SKM-1 (cell line): ENCODE measurements at regions not wholly inside any gene's neighbourhood (a gene's known extent, or its start where the extent isn't known, plus 50 kb on each side); places are given as distances from the start of the nearest gene placed in this dataset.

Source experiments
- DNase-seq: peaks from one replicate; lab custom pipeline; 2025; ENCODE audit not compliant: unreplicated experiment; lab: John Stamatoyannopoulos, UW

DNA sequence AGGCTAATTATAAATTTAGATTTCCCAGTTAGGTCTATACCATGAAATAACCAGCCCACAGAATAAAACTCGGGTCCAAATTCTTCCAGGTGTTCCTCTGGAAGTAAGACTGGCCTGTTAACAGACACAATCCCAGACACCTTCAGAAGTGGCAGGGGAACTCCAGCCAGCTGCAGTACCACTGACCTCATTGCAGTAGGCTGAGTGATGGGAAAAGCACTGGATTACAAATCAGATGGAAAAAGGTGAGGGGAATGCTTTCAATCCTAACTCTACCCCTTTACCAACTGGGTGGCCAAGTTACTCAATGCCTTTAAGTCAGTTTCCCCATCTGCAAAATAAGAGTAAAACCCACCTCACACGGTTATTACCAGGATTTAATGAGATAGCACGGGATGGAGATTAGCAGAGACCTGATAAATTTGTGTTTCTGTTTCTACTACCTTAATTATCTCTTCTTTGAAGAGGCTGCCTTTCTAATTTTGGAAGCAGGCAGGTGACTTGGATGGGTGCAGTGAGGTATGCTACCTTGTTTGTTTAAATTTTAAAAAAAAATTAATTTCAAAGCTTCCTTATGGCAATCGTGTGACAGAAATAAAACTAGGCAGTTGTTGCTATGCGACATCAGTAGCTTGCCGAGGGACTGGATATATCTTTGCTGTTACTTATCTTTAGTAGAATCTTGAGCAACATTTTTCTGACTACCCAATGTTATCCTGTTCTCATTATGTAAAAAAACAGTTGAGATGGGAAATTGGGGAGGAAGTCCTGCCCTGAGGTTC lies 167.3 kb upstream of the GRIN2B start:
- DNase-seq, result no peak

DNA sequence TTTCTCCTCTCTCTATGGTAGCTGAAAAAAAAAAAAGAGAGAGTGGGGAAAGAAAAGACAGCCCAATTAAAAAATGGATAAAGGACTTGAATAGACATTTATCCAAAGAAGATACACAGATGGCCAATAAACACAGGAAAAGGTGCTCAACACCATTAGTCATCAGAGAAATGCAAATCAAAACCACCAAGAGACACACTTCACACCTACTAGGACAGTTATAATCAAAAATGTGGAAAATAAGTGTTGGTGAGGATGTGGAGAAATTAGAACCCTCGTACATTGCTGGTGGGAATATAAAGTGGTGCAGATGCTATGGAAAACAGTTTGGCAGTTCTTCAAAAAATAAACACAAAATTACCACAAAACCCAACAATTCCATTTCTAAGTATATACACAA lies 172.4 kb upstream of the GRIN2B start:
- DNase-seq, result no peak

DNA sequence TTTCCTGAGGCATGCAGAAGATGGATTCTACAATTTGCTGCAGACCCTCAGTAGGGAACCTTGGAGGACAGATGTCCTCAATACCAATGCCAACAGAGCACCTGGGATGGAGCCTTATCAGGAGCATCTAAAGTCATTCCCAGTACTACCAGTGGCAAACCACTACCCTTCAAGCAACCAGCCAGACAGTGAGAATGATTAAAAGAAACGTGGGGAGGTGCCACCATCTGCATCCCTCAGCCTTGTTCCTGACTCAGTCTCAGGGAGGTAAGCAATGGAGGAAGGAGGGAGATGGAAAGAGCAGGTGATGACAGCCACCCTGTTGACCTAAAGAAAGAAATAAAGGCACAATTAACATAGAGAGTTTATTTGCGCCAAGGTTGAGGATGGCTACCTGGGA lies 175.2 kb upstream of the GRIN2B start:
- DNase-seq, result no peak

DNA sequence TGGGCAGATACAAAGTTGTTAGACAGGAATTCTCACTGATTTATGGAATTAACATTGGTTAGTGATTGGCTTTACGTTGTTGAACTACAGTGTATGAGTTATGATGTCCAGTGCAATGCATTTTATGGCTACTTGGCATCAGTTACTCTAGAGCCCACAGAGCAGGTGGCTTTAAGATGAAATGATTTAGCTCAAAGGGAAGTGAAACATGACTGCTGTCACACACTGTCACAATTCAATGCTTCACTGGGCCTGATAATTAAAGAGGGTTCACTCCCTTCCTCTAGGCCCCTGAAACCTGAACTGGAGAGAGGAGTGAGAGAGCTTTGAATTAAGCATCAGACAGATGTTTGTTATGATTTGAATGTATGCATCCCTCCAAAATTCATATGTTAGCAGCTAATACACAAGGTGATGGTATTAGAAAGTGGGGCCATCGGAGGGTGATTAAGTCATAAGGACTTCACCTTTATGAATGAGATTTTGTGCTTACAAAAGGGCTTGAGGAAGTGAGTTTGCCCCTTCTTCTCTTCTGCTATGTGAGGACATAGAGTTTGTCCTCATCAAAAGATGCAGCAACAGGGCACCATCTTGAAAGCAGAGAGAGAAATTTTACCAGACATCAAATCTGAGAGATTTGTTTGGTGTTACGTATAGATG lies 175.8 kb upstream of the GRIN2B start:
- no peak for DNase-seq

DNA sequence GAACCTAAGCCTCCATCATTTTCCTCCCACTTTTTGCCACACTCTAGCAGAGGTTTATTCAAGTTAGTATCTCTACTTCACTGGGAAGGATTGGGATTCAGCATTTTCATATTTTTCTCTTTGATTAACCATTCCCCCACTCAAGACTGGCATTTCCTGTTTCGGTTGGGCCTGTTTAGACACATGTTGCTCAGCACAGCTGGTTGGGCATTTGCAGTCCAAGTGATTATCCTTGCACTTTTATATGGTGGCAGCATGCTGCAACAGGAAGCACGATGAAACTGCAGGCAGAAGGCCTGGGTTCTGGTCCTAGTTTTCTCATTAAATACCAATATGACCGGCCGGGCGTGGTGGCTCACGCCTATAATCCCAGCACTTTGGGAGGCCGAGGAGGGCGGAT lies 182.9 kb upstream of the GRIN2B start:
- no peak for DNase-seq

DNA sequence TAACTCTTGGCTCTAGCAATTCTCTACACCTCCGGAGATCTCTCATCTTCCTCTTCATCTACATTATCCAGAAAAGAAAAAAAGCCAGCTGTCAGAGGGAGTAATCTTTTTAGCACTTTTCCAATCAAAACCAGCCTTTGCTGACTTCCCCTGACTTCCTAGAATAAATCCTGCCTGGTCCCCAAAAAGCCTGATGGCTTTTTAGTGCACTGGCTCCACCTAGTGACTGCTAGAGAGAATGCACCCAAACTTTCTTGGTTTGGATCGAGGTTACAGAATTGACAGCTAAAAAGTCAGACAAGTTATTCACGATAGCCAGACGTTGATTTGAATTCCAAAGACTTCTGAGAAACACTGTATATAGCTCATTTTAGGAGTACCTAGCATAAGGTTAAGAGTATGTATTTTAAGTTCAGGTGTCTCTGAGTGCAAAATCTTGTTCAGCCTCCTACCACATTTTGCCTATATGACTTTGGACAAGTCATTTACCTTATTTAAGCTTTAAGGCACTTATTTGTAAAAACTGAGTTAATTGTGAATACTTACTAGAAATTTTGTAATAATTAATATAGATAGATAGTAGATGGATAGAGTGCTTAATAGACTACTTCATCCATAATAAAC lies 185.7 kb upstream of the GRIN2B start:
- DNase-seq, result no peak

DNA sequence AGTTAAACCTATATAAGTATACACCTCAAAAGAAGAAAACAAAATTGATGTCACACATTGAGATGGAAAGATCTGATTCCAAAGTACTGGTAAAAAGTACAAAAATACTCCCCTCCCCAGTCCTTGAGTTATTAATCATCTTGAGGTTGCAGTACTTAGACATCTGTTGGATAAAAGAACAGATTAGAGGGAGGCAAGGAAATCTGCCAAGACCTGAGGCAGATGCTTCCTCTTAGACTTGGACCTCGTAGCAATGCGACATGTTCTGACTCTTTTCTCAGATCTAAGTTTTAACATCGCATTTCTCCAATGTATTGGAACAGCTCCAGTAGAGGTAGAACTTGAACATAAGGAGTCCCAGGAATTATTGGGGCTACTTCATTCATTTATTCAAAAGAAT lies 187.9 kb upstream of the GRIN2B start:
- DNase-seq, result no peak

DNA sequence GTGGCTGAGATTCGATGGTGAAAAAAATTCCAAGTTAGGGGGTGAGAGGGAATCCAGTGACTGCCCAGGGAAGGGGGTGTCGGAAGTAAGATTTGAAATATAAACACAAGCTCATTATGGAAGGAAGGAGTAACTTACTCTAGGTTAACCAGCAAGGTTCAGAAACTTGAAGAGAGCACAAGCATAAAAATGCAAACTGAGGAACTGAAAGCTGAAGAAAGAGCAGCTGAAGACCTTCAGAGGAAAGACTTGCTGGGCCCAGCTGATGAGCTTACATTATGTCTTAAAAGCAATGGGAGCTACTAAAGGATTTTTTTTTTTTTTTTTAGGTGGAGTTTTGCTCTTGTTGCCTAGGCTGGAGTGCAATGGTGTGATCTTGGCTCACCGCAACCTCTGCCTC lies 189.7 kb upstream of the GRIN2B start:
- DNase-seq, result no peak

DNA sequence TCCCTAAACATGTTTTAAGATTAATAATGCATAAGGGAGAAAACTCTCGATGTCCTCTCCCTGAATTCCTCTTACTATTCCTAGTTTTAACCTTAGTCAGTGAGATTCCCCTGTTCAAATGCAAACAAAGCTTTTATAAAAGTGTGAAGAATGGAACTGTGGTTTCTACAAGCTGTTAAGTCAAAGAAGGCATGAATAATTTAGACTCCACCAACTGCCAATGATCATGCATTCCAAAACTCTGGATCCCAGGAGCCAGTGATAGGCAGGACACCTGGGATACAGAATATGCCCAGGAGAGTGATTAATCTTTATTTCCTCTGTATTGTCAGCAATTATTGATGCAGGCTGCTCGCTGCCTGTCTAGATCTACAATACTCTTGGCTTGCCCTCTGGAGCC lies 190.3 kb upstream of the ATF7IP start:
- no peak for DNase-seq

DNA sequence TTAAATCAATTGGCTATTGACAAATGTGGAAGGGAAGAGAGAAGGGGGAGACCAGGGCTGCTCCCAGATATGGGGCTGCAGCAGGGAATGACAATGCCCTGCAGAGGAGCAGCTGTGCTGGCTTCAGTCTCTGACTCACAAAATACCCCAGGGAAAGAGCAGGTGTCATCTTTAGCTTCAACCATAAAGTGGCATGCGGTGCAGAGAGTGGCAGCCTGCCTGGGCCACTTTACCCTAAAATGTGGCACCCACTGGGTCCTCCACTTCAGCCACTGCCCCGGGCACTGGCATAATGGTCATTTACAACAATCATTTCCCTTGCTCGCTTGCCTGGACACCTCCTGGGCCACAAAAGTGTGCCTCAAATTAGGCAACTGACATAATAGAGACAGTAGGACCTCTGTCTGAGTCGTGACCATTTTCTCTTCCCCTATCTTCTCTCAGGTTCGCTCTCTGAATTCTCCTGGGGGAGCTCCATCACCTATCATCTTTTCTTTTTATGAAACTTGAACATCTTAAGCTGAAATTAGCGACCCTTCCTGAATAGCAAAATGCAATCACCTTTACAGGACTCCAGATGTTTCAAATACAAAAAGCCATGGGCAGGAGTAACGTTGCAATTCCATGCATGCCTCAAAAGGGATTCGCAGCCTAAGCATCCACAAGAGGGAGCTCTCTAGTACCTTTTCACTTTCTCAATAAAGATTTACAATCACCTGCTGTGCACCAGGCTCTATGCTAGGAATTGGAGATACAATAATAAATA lies 179.9 kb upstream of the ATF7IP start:
- DNase-seq, result peak; percentile 3

DNA sequence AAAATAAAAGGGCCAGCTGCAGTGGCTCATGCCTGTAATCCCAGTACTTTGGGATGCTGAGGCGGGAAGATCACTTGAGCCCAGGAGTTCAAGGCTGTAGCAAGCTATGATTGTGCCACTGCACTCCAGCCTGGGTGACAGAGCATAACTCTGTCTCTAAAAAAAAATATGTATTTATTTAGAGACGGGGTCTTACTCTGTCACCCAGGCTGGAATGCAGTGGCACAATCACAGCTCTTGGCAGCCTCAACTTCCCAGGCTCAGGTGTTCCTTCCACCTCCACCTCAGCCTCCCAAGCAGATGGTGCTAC lies 179.3 kb upstream of the ATF7IP start:
- no peak for DNase-seq

DNA sequence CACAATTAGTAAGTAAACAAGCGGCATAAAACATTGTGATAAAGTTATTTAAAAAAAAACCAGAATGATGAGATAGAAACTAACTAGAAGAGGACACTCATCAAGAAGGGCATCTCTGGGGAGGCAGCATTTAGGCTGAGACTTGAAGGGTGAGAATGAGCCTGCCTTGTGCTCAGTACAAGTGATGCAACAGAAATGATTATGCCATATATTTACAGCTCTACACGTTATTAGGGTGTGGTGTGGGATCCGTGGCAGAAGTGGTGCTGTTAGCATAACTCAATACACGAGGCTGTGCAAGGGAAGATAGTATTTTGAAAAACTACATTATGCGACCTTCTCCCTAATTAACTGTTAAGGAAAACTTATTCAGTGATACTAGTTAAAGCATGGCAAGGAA lies 178.5 kb upstream of the ATF7IP start:
- DNase-seq, result no peak

DNA sequence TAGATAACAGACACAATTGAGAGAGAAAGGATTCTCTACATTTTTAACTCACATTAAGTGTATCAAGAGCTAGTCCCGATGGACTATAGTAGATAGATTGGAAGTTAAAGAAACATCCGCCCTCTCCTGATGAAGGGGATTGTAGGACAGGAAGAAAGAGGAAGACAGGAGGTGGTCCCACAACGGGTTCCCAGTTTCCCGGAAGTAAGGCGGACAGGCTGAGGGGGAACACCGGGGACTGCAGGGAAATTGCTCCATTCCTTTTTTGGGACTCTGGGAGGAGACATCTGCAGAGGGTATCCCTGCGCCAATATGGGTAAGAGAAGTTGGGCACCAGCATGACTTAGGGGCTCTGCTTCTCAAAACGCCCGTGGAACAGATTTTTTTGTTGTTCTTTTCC lies 177.5 kb upstream of the ATF7IP start:
- no peak for DNase-seq

DNA sequence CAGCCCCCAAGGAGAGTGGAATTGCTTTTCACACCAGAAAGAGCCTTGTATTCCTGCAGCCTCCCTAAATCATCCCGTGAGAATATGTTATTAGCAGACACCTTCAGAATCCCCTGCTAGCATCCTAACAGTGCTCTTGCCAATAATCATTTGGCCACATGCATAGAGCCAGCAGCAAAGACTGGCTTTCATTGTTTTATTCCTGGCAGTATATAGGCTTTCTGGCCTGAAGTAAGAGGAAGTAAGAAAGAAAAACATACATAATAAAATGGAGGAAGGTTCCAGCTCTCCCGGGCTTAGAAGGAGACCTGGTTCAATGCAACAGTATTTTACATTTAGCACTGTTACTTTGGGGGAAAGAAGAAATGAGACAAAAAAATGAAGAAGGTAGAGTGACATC lies 176.7 kb upstream of the ATF7IP start:
- DNase-seq, result no peak

DNA sequence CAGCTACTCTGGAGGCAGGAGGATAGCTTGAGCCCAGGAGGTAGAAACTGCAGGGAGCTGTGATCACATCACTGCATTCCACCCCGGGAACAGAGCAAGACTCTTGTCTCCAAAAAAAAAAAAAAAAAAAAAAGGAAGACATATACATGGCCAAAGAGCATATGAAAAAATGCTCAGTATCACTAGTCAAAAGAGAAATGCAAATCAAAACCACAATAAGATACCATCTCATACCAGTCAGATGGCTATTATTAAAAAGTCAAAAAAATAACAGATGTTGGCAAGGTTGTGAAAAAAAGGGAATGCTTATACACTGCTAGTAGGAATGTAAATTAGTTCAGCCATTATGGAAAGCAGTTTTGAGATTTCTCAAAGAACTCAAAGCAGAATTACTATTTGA lies 174.8 kb upstream of the ATF7IP start:
- no peak for DNase-seq

DNA sequence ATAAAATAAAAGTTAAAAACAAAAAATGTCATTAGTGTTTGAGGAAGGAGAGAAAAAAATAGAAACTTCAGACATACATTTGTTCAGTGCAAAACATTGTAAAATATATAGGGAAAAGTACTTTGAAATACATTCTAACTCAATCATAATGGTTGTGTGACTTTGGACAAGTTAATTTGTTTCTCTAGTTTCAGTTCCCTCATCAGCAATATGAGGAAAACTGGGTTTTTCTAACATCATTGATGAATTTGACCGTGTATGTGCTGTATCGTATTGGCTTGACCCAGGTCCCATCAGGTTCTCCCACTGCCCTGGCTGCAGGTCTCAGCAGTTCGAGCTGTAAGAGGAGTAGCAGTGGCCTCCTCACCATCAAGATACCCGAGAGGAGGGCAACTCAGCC lies 173.9 kb upstream of the ATF7IP start:
- no peak for DNase-seq

DNA sequence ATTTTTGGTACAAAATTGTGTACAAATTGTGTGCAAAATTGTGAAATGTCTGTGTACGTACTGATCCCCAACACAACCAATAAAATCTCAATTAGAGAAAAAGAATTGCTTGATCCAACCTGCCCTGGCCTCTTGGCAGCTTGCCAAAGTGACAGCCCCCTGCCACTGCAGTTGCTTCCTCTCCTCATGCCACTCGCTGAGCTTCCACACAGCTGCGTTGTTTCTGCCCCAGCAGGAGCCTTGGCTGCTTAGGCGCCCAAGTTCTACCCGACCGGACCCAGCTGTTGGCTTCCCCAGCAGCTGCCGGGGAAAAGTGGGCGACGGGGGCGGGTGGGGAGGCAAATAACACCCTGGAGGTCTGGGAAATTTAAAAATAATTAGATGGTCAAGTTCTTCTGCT lies 171.8 kb upstream of the ATF7IP start:
- no peak for DNase-seq

DNA sequence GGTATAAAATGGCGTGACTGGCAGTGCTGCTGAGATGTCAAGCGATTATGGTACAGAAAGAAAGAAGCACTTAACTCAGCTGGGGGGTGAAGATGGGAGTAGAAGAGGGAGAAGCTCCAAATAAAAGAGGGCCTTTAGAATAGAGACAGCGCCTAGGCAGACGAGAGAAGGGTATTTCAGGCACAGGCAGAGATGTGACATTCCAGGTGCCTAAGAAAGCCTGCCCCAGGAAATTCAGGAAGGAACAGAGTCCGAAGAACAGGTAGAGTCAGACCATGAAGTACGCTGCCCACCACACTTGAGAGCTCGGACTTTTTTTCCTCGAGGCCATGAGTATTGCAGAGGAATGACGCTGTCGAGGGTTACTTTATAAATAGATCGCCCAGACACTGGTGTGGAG lies 170.9 kb upstream of the ATF7IP start:
- DNase-seq, result no peak

DNA sequence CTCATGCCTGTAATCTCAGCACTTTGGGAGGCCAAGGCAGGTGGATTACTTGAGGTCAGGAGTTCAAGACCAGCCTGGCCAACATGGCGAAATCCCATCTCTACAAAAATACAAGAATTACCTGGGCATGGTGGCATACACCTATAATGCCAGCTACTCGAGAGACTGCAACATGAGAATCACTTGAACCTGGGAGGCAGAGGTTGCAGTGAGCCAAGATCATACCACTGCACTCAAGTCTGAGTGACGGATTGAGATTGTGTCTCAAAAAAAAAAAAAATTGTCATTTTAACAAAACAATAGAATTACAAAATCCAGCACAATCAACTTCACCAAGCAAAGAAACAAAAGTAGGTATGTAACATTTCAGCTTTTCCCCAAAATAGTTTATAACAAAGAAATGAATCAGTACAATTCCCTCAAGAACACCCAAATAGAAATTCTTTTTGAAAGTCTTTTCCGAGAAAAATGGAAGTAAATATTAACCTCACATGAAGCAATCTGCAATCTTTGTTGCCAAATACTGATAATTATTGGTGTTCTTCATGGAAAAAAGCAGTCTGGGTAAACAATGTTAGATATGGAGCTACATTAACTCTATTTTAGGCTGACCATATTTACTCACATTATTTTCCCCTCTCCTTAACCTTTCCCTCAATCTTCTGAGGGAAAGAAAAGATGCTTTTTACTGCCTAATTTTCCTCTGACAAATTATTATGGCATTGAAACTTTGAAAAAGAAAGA lies 165.9 kb upstream of the ATF7IP start:
- no peak for DNase-seq

DNA sequence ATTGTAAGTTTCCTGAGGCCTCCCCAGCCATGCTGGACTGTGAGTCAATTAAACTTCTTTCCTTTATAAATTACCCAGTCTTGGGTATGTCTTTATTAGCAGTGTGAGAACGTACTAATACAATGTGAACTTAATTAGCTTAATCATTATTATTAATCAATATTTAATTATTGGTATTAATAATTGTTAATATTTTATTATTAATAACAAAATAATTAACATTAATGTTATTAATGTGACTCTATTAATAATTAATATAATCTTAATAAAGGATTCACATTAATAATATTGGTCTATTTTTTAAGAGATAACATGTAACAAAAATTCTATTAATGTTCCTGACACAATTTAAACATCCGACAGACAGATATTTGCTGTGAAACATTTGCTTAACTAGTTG lies 164.9 kb upstream of the ATF7IP start:
- DNase-seq, result no peak

DNA sequence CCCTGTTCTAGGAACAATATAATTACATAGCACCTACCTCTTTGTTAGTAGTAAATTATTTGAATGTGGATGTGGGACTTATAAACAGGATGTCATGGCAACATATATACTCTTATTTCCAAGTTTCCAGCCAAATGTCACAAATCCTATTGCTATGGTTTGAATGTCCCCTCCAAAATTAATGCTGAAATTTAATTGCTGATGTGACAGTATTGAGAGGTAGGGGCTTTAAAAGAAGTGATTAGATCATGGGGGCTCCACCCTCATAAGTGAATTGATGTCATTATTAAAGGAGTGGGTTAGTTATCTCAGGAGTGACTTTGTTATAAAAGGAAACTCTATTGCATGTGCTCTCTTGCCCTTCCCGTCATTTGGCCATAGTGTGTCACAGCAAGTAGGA lies 164.2 kb upstream of the ATF7IP start:
- no peak for DNase-seq
